SU-DHL-6 (cell line): ENCODE measurements at regions not wholly inside any gene's neighbourhood (a gene's known extent, or its start where the extent isn't known, plus 50 kb on each side); places are given as distances from the start of the nearest gene placed in this dataset.

Source experiments
- H2AFZ ChIP-seq: fragments of 200-600 bp; sonication (generic); 2 replicates; pipeline ENCODE4 v1.6.1; 2014; ENCODE audit warnings: low read depth, mild to moderate bottlenecking, moderate library complexity, mixed read lengths, antibody characterized with exemption, low read length; ENCODE audit not compliant: severe bottlenecking
- H3F3A ChIP-seq: fragments of 200-600 bp; shearing (Covaris generic); 2 replicates; pipeline ENCODE4 v1.6.0; 2016; ENCODE audit warnings: antibody characterized with exemption, mild to moderate bottlenecking; ENCODE audit not compliant: insufficient read depth
- H3K27ac ChIP-seq: fragments of 200-600 bp; sonication (generic); 2 replicates; pipeline ENCODE4 v1.5.1; 2016; ENCODE audit warnings: low read depth, mild to moderate bottlenecking, low read length, moderate library complexity, mixed read lengths
- H3K27me3 ChIP-seq: fragments of 200-600 bp; sonication (generic), shearing (Covaris generic); 2 replicates; pipeline ENCODE4 v1.6.0; 2014; ENCODE audit warnings: mild to moderate bottlenecking, low read length
- H3K36me3 ChIP-seq: fragments of 200-600 bp; sonication (generic); 2 replicates; pipeline ENCODE4 v1.6.1; 2014; ENCODE audit warnings: mild to moderate bottlenecking, low read length, mixed read lengths
- H3K4me2 ChIP-seq: fragments of 300-600, 200-600 bp; shearing (Covaris generic), sonication (generic); 2 replicates; pipeline ENCODE4 v1.6.0; 2014; ENCODE audit warnings: low read length, low read depth, mild to moderate bottlenecking; ENCODE audit not compliant: poor library complexity, severe bottlenecking
- H3K4me3 ChIP-seq: fragments of 200-600 bp; sonication (generic); 2 replicates; pipeline ENCODE4 v1.5.1; 2014; ENCODE audit warnings: antibody characterized with exemption, low read length, mild to moderate bottlenecking, mixed read lengths; ENCODE audit not compliant: insufficient read depth, poor library complexity, severe bottlenecking
- H3K79me2 ChIP-seq: fragments of 200-600 bp; sonication (generic); 2 replicates; pipeline ENCODE4 v1.6.1; 2014; ENCODE audit warnings: mild to moderate bottlenecking, low read length, moderate library complexity; ENCODE audit not compliant: insufficient read depth
- H3K9ac ChIP-seq: fragments of 200-600 bp; sonication (generic); 2 replicates; pipeline ENCODE4 v1.7.0; 2014; ENCODE audit warnings: mild to moderate bottlenecking, low read length
- H3K9me2 ChIP-seq: fragments of 200-600 bp; sonication (generic); replicated peaks from 2 replicates; pipeline ENCODE4 v1.6.1; 2014; ENCODE audit warnings: low read length; ENCODE audit not compliant: insufficient read depth
- H3K9me3 ChIP-seq: fragments of 200-600 bp; sonication (generic); 2 replicates; pipeline ENCODE4 v1.6.1; 2014; ENCODE audit warnings: low read length, mixed read lengths; ENCODE audit not compliant: insufficient read depth
- H4K20me1 ChIP-seq: fragments of 200-600 bp; sonication (generic); 2 replicates; pipeline ENCODE4 v1.6.1; 2014; ENCODE audit warnings: low read depth, mild to moderate bottlenecking, antibody characterized with exemption, low read length, moderate library complexity, mixed read lengths
- CTCF ChIP-seq: fragments of 200-600 bp; sonication (generic); IDR thresholded peaks from one replicate; pipeline ENCODE4 v1.5.1; 2017; ENCODE audit warnings: antibody characterized with exemption, mild to moderate bottlenecking, low read length, moderate library complexity; ENCODE audit not compliant: insufficient read depth, poor library complexity, severe bottlenecking
- EZH2phosphoT487 ChIP-seq: fragments of 200-600 bp; sonication (generic), shearing (Covaris generic); conservative IDR thresholded peaks from 2 replicates; pipeline ENCODE4 v1.6.1; 2018; ENCODE audit warnings: mild to moderate bottlenecking, antibody characterized with exemption, low read length, moderate library complexity, mixed read lengths

- no peaks in the 10 kb centered on the region for H4K20me1 ChIP-seq
- H3F3A ChIP-seq: no peaks in the 10 kb centered on the region
- no peak overlapping the region for H3K4me2 ChIP-seq
- no peaks in the 10 kb centered on the region for H3K9me3 ChIP-seq
- H3K4me3 ChIP-seq: no peak overlapping the region
- no peaks in the 10 kb centered on the region for H3K79me2 ChIP-seq
- H3K27me3 ChIP-seq: no peaks in the 10 kb centered on the region
- H3K9ac ChIP-seq: no peak overlapping the region
- no peaks in the 10 kb centered on the region for H3K36me3 ChIP-seq
- H3K27ac ChIP-seq: no peak overlapping the region
- TF ChIP-seq CTCF (no peak), EZH2phosphoT487 (no peak)
- H3K9me2 ChIP-seq: no peaks in the 10 kb centered on the region
- H2AFZ ChIP-seq: no peak overlapping the region
Observed at GRCh38 chr2:48183276-48183675, 131.2 kb upstream of the FOXN2 start.

- H3K79me2 ChIP-seq: no peaks in the 10 kb centered on the region
- TF ChIP-seq EZH2phosphoT487: no peak
- no peak for TF ChIP-seq CTCF
- no peaks in the 10 kb centered on the region for H3K9me2 ChIP-seq
- H3K27me3 ChIP-seq: no peaks in the 10 kb centered on the region
- H3K4me3 ChIP-seq: no peak overlapping the region
- no peaks in the 10 kb centered on the region for H4K20me1 ChIP-seq
- H3K36me3 ChIP-seq: no peaks in the 10 kb centered on the region
- no peak overlapping the region for H3K4me2 ChIP-seq
- H3F3A ChIP-seq: no peaks in the 10 kb centered on the region
- no peak overlapping the region for H3K9ac ChIP-seq
- H2AFZ ChIP-seq: no peak overlapping the region
- no peak overlapping the region for H3K27ac ChIP-seq
- H3K9me3 ChIP-seq: no peaks in the 10 kb centered on the region
Observed at GRCh38 chr2:48183991-48184390, 130.5 kb upstream of the FOXN2 start.

DNA sequence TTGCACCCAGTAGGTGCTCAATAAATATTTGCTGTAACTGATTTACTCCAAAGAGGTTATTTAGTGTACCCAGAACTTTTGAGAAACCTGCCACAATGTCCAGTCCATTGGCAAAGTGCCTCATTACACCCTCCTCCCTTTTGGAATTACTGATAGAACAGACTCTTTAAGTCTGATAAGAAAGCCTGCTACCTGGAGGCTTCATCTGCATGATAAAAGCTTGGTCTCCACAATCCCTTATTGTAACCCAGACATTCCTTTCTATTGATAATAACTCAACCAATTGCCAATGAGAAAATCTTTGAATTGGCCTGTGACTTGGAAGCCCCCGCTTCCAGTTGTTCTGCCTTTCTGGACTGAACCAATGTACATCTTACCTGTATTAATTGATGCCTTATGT is 127.0 kb upstream of the FOXN2 start:
- Histone ChIP-seq H4K20me1 (no peaks in the 10 kb centered on the region), H3K4me3 (no peak overlapping the region), H3K27me3 (no peaks in the 10 kb centered on the region), H3K9me3 (no peaks in the 10 kb centered on the region), H3K9ac (no peak overlapping the region), H3K27ac (no peak overlapping the region), H3K9me2 (no peaks in the 10 kb centered on the region), H2AFZ (no peak overlapping the region), H3K36me3 (no peaks in the 10 kb centered on the region), H3F3A (no peaks in the 10 kb centered on the region), H3K4me2 (no peak overlapping the region), H3K79me2 (no peaks in the 10 kb centered on the region)
- TF ChIP-seq EZH2phosphoT487 (no peak), CTCF (no peak)
